ENCODE measurements at regions not wholly inside any gene's neighbourhood (a gene's known extent, or its start where the extent isn't known, plus 50 kb on each side); places are given as distances from the start of the nearest gene placed in this dataset.

DNA sequence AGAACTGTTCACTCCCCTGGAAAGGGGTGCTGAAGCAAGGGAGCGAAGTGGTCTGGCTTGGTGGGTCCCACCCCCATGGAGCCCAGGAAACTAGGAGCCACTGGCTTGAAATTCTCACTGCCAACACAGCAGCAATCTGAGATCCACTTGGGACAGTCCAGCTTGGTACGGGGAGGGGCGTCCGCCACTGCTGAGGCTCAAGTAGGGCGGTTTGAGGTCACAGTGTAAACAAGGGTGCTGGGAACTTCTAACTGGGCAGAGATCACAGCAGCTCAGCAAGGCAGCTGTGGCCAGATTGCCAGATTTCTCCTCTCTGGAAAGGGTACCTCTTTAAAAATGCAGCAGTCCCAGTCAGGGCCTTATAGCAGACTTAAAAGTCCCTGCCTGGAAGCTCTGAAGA is 53.9 kb upstream of the GALNTL6 start:
- Histone ChIP-seq H3K9me3 (ENCODE audit: control insufficient read depth in 4 of 4, insufficient read depth in 3 of 4, low read length in 3 of 4) (no peaks in the 10 kb centered on the region), H3K27me3 (ENCODE audit: control insufficient read depth in 3 of 3, insufficient read depth in 3 of 3, low read length in 2 of 3) (no peaks in the 10 kb centered on the region), H3K4me1 (ENCODE audit: control insufficient read depth in 5 of 5, insufficient read depth in 5 of 5, low read length in 5 of 5) (no peaks in the 10 kb centered on the region), H3K36me3 (ENCODE audit: control insufficient read depth in 4 of 4, insufficient read depth in 4 of 4, low read length in 4 of 4) (no peaks in the 10 kb centered on the region), H3K9ac (ENCODE audit: insufficient read depth in 1 of 2, low read length in 2 of 2) (no peak overlapping the region), H3K27ac (ENCODE audit: low read depth in 1 of 2, low read length in 1 of 2) (no peak overlapping the region), H3K4me3 (no peak overlapping the region)
- DNase-seq (peak in 1 of 3 donors; percentile 13), ATAC-seq (ENCODE audit: insufficient read depth, low FRiP score) (peak; percentile 75)
- TF ChIP-seq, protein P1, sequence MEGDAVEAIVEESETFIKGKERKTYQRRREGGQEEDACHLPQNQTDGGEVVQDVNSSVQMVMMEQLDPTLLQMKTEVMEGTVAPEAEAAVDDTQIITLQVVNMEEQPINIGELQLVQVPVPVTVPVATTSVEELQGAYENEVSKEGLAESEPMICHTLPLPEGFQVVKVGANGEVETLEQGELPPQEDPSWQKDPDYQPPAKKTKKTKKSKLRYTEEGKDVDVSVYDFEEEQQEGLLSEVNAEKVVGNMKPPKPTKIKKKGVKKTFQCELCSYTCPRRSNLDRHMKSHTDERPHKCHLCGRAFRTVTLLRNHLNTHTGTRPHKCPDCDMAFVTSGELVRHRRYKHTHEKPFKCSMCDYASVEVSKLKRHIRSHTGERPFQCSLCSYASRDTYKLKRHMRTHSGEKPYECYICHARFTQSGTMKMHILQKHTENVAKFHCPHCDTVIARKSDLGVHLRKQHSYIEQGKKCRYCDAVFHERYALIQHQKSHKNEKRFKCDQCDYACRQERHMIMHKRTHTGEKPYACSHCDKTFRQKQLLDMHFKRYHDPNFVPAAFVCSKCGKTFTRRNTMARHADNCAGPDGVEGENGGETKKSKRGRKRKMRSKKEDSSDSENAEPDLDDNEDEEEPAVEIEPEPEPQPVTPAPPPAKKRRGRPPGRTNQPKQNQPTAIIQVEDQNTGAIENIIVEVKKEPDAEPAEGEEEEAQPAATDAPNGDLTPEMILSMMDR (IDR thresholded peaks at IDR 0.05; ENCODE audit: control extremely low read depth, extremely low read depth): no peak
- 71 to 74% methylated on average over 5 of the region's 5 CpGs for WGBS, 2 donors

DNA sequence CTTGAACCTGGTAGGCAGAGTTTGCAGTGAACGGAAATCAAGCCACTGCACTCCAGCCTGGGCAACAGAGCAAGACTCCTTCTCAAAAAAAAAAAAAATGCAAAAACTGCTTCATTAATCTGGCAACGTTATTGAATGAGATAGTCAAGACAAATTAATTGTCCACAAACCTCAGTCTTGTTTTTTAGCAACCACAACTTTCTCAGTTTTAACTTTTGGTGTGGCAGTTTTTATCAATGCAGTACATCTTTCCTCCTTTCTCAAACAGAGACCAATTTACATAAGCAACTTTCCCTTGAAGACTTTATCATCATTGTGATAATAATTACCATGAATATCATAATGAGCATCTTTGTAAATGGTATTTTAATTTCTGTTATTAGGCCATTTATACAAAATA is 61.7 kb upstream of the GALNTL6 start:
- no peak for ATAC-seq (ENCODE audit: insufficient read depth, low FRiP score)
- TF ChIP-seq, protein P1 (IDR thresholded peaks at IDR 0.05; ENCODE audit: control extremely low read depth, extremely low read depth): no peak
- Histone ChIP-seq H3K36me3 (ENCODE audit: control insufficient read depth in 4 of 4, insufficient read depth in 4 of 4, low read length in 4 of 4) (no peaks in the 10 kb centered on the region), H3K9ac (ENCODE audit: insufficient read depth in 1 of 2, low read length in 2 of 2) (no peak overlapping the region), H3K27ac (ENCODE audit: low read depth in 1 of 2, low read length in 1 of 2) (no peak overlapping the region), H3K4me1 (ENCODE audit: control insufficient read depth in 5 of 5, insufficient read depth in 5 of 5, low read length in 5 of 5) (no peaks in the 10 kb centered on the region), H3K27me3 (ENCODE audit: control insufficient read depth in 3 of 3, insufficient read depth in 3 of 3, low read length in 2 of 3) (no peaks in the 10 kb centered on the region), H3K9me3 (ENCODE audit: control insufficient read depth in 4 of 4, insufficient read depth in 3 of 4, low read length in 3 of 4) (no peaks in the 10 kb centered on the region), H3K4me3 (no peak overlapping the region)
- 69 to 71% methylated on average over 2 of the region's 2 CpGs for WGBS, 2 donors
- DNase-seq: no peak

DNA sequence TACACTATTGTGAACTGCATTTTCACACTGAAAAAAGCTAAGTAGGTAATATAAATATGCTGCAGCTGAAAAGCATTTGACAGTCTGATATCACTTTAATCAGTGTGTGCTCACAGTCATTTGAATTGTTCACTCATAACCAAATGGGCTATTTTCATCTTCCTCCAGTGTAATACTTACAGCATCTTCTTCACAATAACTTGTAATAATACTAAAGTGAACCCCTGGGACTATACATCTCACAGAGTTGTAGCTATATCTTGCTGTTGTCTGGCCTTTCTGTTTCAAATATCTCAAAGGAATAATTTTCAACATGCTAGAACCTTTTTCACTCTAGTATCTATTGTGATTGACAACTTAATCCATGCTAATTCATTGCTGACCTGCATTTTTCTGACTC is 66.8 kb upstream of the GALNTL6 start:
- TF ChIP-seq, protein P1 (IDR thresholded peaks at IDR 0.05; ENCODE audit: control extremely low read depth, extremely low read depth): no peak
- no peak overlapping the region for H3K4me3 ChIP-seq
- no peak overlapping the region for H3K27ac ChIP-seq (ENCODE audit: low read depth in 1 of 2, low read length in 1 of 2)
- H3K9ac ChIP-seq (ENCODE audit: insufficient read depth in 1 of 2, low read length in 2 of 2): no peak overlapping the region
- H3K36me3 ChIP-seq (ENCODE audit: control insufficient read depth in 4 of 4, insufficient read depth in 4 of 4, low read length in 4 of 4): no peaks in the 10 kb centered on the region
- ATAC-seq (ENCODE audit: insufficient read depth, low FRiP score) (no peak), DNase-seq (no peak)
- no peaks in the 10 kb centered on the region for H3K4me1 ChIP-seq (ENCODE audit: control insufficient read depth in 5 of 5, insufficient read depth in 5 of 5, low read length in 5 of 5)
- H3K27me3 ChIP-seq (ENCODE audit: control insufficient read depth in 3 of 3, insufficient read depth in 3 of 3, low read length in 2 of 3): no peaks in the 10 kb centered on the region
- H3K9me3 ChIP-seq (ENCODE audit: control insufficient read depth in 4 of 4, insufficient read depth in 3 of 4, low read length in 3 of 4): no peaks in the 10 kb centered on the region

DNA sequence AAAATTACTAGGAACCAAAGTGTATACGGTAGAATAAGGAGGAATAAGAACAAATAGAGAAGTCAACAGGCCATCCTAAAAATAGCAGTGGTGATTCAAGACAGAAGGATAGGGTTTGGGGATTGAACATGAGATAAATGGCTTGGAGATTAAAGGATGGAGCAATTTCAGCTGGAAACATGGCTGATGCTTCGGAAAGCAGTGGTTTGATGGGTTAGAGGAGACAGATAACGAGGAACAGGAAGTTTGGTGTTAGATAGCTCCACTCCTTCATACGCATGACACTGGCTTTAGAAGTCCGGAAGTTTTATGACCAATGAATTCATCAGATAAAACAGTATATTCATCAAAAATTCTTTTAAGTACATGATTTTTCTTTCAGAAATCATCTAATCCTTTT is 70.8 kb upstream of the GALNTL6 start:
- peaks cover 0 to 2% (median 0%) of the 10 kb centered on the region in 4 donors for H3K9me3 ChIP-seq (ENCODE audit: control insufficient read depth in 4 of 4, insufficient read depth in 3 of 4, low read length in 3 of 4)
- ATAC-seq (ENCODE audit: insufficient read depth, low FRiP score) (no peak), DNase-seq (no peak)
- H3K4me1 ChIP-seq (ENCODE audit: control insufficient read depth in 5 of 5, insufficient read depth in 5 of 5, low read length in 5 of 5): no peaks in the 10 kb centered on the region
- no peaks in the 10 kb centered on the region for H3K27me3 ChIP-seq (ENCODE audit: control insufficient read depth in 3 of 3, insufficient read depth in 3 of 3, low read length in 2 of 3)
- H3K9ac ChIP-seq (ENCODE audit: insufficient read depth in 1 of 2, low read length in 2 of 2): no peak overlapping the region
- H3K4me3 ChIP-seq: no peak overlapping the region
- TF ChIP-seq, protein P1 (IDR thresholded peaks at IDR 0.05; ENCODE audit: control extremely low read depth, extremely low read depth): no peak
- no peak overlapping the region for H3K27ac ChIP-seq (ENCODE audit: low read depth in 1 of 2, low read length in 1 of 2)
- 67 to 76% methylated on average over 5 of the region's 5 CpGs for WGBS, 2 donors
- no peaks in the 10 kb centered on the region for H3K36me3 ChIP-seq (ENCODE audit: control insufficient read depth in 4 of 4, insufficient read depth in 4 of 4, low read length in 4 of 4)
